NB4 (cell line): ENCODE measurements at regions not wholly inside any gene's neighbourhood (a gene's known extent, or its start where the extent isn't known, plus 50 kb on each side); places are given as distances from the start of the nearest gene placed in this dataset.

Experiments
- MYC ChIP-seq: IDR thresholded peaks from 2 replicates; pipeline ENCODE4 v1.6.1; 2011; ENCODE audit warnings: low read depth, low read length
- POLR2A ChIP-seq: IDR thresholded peaks from 2 replicates; pipeline ENCODE4 v1.6.1; 2011; ENCODE audit warnings: mild to moderate bottlenecking; ENCODE audit not compliant: insufficient read length; ENCODE audit errors: extremely low read depth
- TF ChIP-seq, protein P1 (sequence below): IDR thresholded peaks from one replicate; pipeline ENCODE4 v1.5.1; 2012; ENCODE audit warnings: low read depth, low read length
- TF ChIP-seq, protein P2 (sequence below): IDR thresholded peaks from 2 replicates; pipeline ENCODE4 v1.6.1; 2011; ENCODE audit warnings: low read depth, low read length

DNA sequence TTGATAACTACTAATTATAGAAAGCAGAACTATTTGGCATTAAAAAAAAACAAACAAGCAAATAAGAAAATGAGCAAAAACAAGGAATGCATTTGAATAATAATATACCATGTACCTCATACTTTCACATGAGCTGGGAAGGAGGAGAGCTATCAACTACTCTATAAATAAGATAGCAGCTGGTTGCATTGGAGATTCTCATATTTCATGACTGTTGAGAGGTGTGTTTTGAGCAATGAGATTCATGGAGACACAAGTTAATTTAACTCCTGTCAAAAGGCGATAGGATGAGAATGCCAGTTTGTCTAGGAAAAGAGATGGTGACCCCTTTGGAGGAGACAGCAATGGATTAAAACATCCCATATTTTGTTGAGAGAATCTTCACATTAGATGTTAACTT is 348.8 kb upstream of the SPTLC3 start:
- TF ChIP-seq MYC (no peak), POLR2A (no peak)
- TF ChIP-seq, protein P1, sequence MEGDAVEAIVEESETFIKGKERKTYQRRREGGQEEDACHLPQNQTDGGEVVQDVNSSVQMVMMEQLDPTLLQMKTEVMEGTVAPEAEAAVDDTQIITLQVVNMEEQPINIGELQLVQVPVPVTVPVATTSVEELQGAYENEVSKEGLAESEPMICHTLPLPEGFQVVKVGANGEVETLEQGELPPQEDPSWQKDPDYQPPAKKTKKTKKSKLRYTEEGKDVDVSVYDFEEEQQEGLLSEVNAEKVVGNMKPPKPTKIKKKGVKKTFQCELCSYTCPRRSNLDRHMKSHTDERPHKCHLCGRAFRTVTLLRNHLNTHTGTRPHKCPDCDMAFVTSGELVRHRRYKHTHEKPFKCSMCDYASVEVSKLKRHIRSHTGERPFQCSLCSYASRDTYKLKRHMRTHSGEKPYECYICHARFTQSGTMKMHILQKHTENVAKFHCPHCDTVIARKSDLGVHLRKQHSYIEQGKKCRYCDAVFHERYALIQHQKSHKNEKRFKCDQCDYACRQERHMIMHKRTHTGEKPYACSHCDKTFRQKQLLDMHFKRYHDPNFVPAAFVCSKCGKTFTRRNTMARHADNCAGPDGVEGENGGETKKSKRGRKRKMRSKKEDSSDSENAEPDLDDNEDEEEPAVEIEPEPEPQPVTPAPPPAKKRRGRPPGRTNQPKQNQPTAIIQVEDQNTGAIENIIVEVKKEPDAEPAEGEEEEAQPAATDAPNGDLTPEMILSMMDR, result no peak
- TF ChIP-seq, protein P2, sequence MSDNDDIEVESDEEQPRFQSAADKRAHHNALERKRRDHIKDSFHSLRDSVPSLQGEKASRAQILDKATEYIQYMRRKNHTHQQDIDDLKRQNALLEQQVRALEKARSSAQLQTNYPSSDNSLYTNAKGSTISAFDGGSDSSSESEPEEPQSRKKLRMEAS, result no peak
